Inflammatory macrophage treated with lipopolysaccharide for 4 hours (primary cell): ENCODE measurements at regions not wholly inside any gene's neighbourhood (a gene's known extent, or its start where the extent isn't known, plus 50 kb on each side); places are given as distances from the start of the nearest gene placed in this dataset.

ENCODE experiments used
- DNase-seq: peaks from one replicate; pipeline ENCODE4 v3.0.0-alpha.2; 2020

- no peak for DNase-seq
These were observed 710.1 kb upstream of the REG3G start for GRCh38 chr2:78315368-78315767.

- DNase-seq = no peak
These were observed 707.2 kb upstream of the REG3G start for GRCh38 chr2:78318275-78318674.

DNA sequence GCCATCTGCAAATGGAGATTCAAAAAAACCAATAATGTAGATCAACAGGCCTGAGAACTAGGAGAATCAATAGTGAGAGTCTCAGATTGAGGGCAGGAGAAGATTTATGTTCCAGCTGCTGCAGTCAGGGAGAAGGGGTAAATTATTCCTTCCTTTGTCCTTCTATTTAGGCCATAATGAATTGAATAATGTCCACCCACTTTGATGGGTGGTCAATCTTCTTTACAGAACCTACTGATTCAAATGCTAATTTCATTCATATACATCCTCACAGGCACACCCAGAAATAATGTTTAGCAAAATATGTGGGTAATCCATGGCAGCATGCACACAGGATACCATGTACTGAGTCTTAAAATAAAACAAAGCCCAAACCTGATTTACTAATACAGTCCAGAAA is 695.3 kb upstream of the REG3G start:
- DNase-seq = no peak

DNA sequence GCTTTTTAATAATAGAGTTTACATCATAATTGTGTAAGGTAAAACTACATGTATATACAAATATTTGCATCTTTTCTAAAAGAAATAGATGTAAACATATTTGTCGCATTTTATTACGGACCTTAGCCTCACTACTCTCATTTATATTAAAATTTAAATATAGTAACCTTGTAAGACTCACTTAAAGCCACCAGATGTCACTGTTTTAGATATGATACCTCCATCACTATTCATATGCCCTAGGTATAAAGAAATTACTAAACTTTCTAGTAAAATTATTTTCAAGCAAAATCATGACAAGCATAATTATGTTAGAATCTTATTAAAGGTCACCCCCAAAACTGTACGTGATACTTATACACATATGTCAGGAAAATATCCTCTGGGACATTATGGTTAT is 674.3 kb upstream of the REG3G start:
- peak; percentile 2 for DNase-seq

DNA sequence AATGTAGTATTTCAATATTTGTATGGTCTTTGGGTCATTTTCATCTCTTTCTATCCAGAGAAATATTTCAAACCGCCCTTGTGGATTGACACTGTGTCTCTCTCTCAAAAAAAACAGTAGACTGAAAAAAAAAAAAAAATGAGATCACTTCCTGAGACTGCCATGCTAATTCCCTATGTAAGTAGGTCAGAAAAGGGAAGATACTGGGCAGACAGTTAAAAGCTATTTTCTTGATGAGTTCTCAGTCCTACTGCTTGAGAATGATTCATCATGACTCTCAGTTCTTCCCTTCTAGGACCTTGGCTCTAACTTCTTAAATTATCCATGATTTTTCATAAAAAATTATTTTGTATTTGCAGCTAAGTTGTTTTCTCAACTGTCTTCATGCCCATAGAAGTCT is 672.3 kb upstream of the REG3G start:
- no peak for DNase-seq

GRCh38 chr2:78355967-78356366 is 669.5 kb upstream of the REG3G start:
- no peak for DNase-seq

- no peak for DNase-seq
These were observed 641.9 kb upstream of the REG3G start for GRCh38 chr2:78383576-78383975.

GRCh38 chr2:78397198-78397597 is 628.3 kb upstream of the REG3G start:
- DNase-seq = no peak

- no peak for DNase-seq
These were observed 617.3 kb upstream of the REG3G start for GRCh38 chr2:78407960-78408794.

GRCh38 chr2:78408795-78409118 is 616.7 kb upstream of the REG3G start:
- DNase-seq = no peak

DNA sequence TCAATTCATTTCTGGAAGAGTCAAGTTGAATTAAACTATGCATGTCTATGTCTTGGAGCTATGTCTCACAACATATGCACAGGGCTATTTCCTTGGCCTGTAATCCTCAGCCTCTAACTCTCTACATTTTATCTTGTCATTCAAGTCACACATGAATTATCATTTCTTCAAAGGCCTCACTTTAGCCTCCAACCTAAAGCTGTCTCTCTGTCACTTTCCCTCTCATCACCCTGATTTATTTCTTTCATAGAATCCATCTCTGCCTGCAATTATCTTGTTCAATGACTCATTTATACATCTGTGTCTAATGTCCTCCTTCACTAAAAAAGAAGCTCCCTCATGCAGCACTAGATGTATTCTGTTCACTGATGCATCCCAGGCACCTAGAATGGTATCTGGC is 614.2 kb upstream of the REG3G start:
- DNase-seq = no peak

DNA sequence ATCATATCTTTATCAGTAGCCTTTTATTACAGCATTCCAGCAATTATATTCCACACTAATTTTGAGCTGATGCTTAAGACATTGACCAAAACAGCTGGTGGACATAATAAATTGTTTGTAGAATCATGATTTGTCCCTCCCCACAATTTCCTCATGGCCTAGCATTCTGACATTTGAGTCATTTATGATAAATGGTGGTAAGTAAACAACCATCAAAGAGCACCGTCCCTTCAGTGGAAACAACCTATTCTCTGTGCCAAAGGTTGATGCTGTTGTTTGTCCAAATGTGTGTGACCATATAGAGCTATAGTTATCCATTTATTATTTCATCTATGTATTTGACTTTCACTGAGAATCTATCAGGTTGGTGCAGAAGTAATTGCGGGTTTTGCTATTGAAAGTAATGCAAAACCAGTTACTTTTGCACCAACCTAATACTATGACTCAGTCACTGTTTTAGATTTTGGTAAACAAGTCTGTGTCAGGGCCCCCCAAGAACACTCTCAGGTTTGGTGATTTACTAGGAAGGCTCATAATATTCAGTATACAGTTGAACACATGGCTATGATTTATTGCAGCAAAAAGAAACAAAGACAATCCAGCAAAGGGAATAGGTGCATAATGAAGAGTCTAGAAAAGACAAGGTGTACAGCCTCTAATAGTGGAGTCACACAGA is 608.7 kb upstream of the REG3G start:
- DNase-seq = no peak

GRCh38 chr2:78417355-78417754 is 608.1 kb upstream of the REG3G start:
- DNase-seq = no peak

DNA sequence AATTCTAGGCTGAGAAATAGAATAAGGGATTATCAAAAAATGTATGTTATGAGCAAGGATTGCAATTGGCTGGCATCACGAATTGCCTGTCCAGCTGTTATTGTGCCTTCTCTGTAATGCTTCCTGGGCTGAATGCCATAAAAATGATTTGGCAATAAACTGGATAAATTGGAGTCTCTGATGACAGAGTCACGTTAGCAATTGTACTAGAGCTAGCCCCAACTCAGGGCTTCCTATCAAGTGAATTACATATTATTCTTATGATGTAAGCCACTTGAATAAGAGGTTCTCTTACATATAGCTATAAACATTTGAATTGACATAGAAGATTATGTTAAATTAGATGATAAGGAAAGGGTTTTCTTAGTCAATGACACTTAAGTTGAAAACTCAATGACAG is 607.5 kb upstream of the REG3G start:
- DNase-seq = no peak

- DNase-seq = no peak
These were observed 605.4 kb upstream of the REG3G start for GRCh38 chr2:78420132-78420531.

DNA sequence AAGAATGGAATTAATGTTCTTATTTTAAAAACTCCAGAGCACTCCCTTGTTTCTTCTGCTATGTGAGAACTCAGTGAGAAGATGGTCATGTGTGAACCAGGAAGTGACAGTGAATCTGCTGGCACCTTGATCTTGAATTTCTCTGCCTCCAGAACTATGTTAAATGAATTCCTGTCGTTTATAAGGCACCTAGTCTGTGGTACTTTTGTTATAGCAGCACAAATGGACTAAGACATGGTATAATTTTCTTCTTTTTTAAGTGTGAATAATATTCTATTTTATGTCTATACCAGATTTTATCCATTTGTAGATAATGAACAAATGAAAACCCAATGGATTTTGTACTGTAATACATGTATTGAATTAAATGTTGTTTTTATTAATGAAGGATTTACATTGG is 601.9 kb upstream of the REG3G start:
- DNase-seq = no peak

DNA sequence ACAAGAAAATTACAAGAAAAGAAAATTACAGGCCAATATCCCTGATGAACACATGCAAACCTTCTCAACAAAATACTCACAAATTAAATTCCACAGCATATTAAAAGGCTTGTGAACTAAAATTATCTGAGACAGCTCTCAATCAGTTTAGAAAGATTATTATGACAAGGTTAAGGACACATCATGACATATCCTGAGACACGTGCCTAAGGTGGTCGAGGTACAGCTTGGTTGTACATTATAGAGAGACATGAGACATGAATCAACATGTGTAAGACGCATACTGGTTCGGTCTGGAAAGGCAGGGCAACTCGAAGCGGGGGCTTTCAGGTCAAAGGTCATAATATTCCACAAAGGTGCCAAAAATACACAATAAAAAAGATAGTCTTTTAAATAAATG is 598.3 kb upstream of the REG3G start:
- DNase-seq = no peak

DNA sequence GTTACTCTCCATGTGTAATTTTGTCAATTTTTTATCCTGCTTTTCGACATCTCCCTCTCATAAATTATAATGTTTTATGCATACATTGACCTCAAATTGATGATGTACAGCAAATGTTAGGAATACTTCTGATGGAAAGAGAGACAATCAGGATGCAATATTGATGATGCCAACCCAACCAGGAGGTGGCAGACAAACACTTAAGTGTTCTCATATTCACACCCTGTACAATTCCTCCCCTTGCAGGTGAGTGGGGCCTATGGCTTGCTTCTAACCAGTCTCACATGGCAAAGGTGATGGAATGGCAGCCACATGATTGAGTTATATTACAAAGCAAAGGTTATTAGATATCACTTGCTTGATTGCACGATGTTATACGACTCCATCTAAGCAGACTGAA is 594.3 kb upstream of the REG3G start:
- no peak for DNase-seq

DNA sequence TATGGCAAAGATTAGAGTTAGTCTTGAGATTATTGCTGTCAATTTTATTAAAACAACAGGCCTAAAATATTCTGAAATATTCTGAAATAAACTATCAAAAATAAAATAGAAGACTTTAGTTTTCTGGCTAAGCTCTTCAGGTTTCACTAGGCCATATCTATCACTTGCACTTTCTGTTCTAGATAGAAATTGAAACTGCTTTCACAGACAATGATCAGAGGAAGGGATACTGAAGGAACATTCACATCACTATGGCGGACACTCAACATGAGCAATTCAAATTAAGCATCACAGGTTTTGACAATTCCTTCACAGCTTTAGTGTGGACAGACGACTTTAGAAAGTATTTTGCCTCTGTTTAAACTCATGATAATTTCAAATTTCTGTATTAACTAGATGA is 586.4 kb upstream of the REG3G start:
- no peak for DNase-seq

GRCh38 chr2:78455586-78455985 is 569.9 kb upstream of the REG3G start:
- DNase-seq = no peak

DNA sequence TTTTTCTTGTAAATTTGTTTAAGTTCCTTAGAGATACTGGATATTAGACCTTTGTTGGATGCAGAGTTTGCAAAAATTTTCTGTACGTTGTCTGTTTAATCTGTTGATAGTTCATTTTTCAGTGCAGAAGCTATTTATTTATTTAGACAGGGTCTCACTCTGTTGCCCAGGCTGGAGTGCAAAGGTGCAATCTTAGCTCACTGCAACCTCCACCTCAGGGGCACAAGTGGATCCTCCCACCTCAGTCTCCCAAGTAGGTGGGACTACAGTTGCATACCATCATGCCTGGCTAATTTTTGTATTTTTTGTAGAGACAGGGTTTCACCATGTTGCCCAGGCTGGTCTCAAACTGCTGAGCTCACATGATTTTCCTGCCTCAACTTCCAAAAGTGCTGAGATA is 568.2 kb upstream of the REG3G start:
- no peak for DNase-seq

DNA sequence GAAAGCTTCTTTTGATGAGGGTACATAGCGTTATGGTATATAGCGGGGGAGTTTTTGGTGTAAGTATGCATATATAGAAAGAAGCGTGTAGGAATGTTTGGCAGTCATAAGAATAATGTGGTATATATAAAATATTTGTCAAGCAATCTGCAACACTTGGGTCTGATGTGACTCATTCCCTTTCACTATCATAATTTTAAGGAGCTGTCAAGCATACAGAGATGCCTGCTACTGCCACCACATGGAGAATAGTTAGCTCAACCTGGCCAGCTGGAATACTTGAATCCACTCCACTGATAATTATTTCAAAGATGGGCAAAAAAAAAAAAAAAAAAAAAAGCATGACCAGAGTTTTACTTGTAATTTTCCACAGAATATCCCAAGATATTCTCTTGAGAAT is 559.8 kb upstream of the REG3G start:
- no peak for DNase-seq

DNA sequence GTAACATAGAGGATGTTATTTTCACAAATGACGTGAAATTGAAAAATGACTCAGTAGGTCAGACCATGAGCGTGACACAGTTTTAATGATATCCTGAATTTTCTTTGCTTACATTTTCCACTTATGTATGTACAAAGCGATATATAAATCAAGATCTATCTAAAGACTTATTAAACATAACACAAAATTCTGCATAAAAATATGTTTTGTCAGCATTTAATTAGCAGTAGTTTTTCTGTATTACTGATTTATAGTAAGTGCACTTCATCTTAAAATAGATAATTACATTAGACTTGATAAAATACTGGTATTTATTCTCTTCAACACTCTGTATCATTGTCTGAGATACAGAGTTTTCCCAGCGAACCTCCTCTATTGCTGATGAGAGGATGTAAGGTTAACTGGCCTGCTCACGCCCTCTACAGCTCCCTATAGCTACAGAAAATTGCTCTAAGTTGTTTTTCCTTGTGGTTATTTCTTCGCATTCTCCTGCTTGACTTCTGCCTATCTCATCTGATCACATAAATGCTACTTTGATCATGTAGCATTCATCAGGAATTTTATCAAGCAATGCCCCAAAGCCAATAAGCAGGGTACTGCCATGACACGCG is 548.8 kb upstream of the REG3G start:
- no peak for DNase-seq

DNA sequence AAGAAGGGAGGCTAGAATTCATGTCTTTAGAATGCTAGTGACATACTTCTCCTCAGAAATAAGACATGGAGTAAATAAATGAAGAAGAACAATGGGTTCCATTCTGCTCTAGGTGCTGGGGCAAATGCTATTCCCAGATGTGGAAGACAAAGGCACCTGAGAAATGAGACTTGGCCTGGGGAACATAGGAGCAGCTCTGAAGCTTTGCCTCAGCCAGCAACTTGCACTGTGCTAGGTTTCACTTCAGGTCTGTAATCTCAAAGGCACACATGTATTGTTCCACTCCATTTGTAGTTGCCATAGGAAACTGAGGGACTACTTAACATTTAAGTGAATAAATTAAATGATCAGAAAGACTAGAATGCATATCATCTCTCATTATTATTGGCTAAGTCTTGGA is 538.9 kb upstream of the REG3G start:
- DNase-seq = no peak

DNA sequence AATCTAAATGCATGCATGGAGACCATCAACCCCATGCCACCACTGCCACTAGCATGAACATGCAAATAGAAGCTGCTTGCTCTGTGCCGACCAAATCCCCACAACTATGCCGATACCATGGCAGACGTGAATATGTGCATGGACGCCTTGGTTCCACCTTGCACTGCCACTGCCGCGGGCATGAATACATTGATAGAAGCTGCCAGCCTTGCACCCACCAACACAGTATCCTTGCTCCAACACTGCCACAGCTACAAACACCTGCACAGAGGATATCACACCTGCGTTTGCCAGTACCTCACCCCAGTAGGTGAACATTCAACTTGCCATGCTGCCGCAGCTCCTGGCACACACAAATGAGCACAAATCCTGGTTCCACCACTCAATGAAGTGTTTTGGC is 527.4 kb upstream of the REG3G start:
- no peak for DNase-seq
